Activated naive CD4-positive, alpha-beta T cell treated with anti-CD3 and anti-CD28 coated beads, Interleukin-2, amount 50 U/mL, for 16 hours (primary cell): ENCODE measurements at regions not wholly inside any gene's neighbourhood (a gene's known extent, or its start where the extent isn't known, plus 50 kb on each side); places are given as distances from the start of the nearest gene placed in this dataset.

Source experiments
- DNase-seq: peaks from one replicate; pipeline ENCODE4 v3.0.0-alpha.2; 2020

GRCh38 chr20:51867251-51867650 is 64.9 kb upstream of the SALL4 start:
- no peak for DNase-seq

- no peak for DNase-seq
Measured at GRCh38 chr20:51864967-51865366, 62.6 kb upstream of the SALL4 start.

- DNase-seq, result no peak
Measured at GRCh38 chr20:51862796-51863195, 60.5 kb upstream of the SALL4 start.

DNA sequence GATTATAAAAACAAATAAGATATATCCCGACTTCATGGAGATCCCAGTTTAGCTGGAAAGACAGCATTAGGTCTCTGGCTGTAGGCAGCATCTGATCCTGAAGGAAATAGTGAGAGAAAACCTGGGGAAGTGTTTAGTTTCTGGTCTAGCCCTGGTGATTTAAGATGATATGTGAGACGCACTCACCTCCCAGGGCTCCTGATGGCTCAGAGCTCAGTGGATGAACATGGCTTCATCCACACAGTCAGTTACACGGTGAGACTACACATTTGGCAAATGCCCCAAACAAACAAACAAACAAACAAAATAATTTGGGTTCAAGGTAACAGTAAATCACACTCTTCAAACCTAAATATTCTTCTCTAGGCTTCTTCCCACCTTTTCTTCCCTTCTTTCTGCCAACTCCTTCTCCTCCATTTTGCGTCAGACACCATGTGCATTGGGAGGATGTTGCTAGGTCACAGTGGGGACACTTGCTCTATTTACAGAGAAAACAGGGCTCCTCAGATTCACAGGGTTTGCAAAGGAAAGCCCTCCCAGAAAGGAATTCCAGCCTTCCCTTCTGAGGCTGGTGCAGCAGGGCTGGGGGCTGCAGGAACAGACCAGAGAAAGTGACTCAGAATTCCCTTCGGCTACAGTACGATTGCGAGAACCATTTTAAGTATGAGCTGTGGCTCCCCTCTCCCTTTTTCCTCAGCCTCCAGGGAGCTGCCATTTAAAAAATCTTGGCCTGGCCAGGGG is 59.6 kb upstream of the SALL4 start:
- DNase-seq, result no peak

- no peak for DNase-seq
Measured at GRCh38 chr20:51860111-51860882, 58.0 kb upstream of the SALL4 start.

DNA sequence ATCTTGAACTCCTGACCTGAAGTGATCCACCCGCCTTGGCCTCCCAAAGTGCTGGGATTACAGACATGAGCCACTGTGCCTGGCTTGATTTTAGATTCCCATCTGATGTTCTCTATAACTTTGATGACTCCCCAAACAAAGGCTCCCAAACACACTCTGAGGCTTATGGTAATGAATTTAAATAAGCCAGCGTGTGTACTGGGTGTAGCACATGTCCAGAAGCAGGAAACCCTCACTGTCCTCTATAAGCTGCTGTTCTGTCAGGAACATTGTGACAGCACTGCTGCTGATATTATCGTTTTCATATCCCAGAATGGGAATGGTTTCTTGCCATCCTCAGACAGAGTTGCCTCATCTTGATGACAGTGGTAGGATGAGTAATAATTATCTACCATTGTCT is 54.1 kb upstream of the SALL4 start:
- no peak for DNase-seq

- no peak for DNase-seq
Measured at GRCh38 chr20:51854921-51855320, 52.6 kb upstream of the SALL4 start.
